GM10248 (cell line): ENCODE measurements at regions not wholly inside any gene's neighbourhood (a gene's known extent, or its start where the extent isn't known, plus 50 kb on each side); places are given as distances from the start of the nearest gene placed in this dataset.

Experiments
- CTCF ChIA-PET: fragments of 300-600 bp; sonication (Branson Sonifier 250); formaldehyde crosslinking; extraction: SDS; loops from one replicate; lab custom pipeline; 2021; ENCODE audit warnings: antibody characterized with exemption; lab: Yijun Ruan, JAX
- POLR2A ChIA-PET: fragments of 350-650 bp; sonication (Branson Sonifier 250); formaldehyde crosslinking; extraction: SDS; loops from one replicate; lab custom pipeline; 2020; ENCODE audit warnings: antibody characterized with exemption; lab: Yijun Ruan, JAX
- DNase-seq: peaks from one replicate; pipeline ENCODE4 v3.0.0; 2012; ENCODE audit errors: extremely low spot score
- CTCF ChIP-seq: IDR thresholded peaks from 2 replicates; pipeline ENCODE4 v1.5.1; 2012; ENCODE audit warnings: mild to moderate bottlenecking, low read depth; ENCODE audit errors: extremely low read depth, missing control alignments, control extremely low read depth

- no peak for DNase-seq
- POLR2A ChIA-PET: no interaction called here
- CTCF ChIA-PET: interaction anchor here (0.9 to 1.7 kb wide), 2 partner anchors 10 to 1311 kb away, joined by 3 to 6 read pairs; no protein-coding TSS in a partner anchor
- TF ChIP-seq CTCF: no peak
Measured at GRCh38 chr12:75699728-75700496, 188.5 kb upstream of the KRR1 start.

GRCh38 chr12:75699251-75699650 is 187.8 kb upstream of the KRR1 start:
- POLR2A ChIA-PET: no interaction called here
- TF ChIP-seq CTCF: no peak
- CTCF ChIA-PET: interaction anchor here (0.9 to 1.7 kb wide), 2 partner anchors 11 to 1311 kb away, joined by 3 to 6 read pairs; no protein-coding TSS in a partner anchor
- no peak for DNase-seq

GRCh38 chr12:75698052-75698451 is 186.6 kb upstream of the KRR1 start:
- no peak for DNase-seq
- TF ChIP-seq CTCF: no peak
- CTCF ChIA-PET: interaction anchor here (0.7 to 1.2 kb wide), 3 partner anchors 12 to 28 kb away, joined by 3 to 6 read pairs (median 3); no protein-coding TSS in a partner anchor
- POLR2A ChIA-PET: no interaction called here

GRCh38 chr12:75695926-75696325 is 184.5 kb upstream of the KRR1 start:
- no peak for DNase-seq
- POLR2A ChIA-PET: no interaction called here
- TF ChIP-seq CTCF: no peak
- CTCF ChIA-PET: no interaction called here

- DNase-seq: no peak
- CTCF ChIA-PET: no interaction called here
- TF ChIP-seq CTCF: no peak
- POLR2A ChIA-PET: no interaction called here
Measured at GRCh38 chr12:75694534-75695268, 183.3 kb upstream of the KRR1 start.

- DNase-seq: no peak
- POLR2A ChIA-PET: no interaction called here
- CTCF ChIA-PET: no interaction called here
- TF ChIP-seq CTCF: no peak
Measured at GRCh38 chr12:75692876-75693275, 181.5 kb upstream of the KRR1 start.
